ENCODE measurements at regions not wholly inside any gene's neighbourhood (a gene's known extent, or its start where the extent isn't known, plus 50 kb on each side); places are given as distances from the start of the nearest gene placed in this dataset.

DNA sequence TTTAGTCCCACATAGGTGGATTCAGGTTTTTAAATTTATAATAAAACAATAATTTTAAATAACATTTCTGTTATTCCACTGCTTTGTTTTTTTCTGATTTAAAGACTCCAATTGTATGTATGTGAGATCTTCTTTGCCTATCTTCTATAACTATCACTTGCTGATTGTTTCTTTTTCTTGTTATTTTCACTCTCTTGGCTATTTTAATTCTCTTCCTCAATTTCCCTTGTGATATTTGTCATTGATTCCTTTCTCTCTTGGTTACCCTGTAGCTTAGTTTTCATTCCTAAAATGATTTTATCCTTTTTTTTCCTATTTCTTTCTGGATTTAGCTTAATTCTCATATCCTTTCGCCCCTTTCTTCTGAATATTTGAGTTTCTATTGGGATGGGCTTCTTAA is 227.3 kb upstream of the TENT5A start:
- TF ChIP-seq, protein P1, sequence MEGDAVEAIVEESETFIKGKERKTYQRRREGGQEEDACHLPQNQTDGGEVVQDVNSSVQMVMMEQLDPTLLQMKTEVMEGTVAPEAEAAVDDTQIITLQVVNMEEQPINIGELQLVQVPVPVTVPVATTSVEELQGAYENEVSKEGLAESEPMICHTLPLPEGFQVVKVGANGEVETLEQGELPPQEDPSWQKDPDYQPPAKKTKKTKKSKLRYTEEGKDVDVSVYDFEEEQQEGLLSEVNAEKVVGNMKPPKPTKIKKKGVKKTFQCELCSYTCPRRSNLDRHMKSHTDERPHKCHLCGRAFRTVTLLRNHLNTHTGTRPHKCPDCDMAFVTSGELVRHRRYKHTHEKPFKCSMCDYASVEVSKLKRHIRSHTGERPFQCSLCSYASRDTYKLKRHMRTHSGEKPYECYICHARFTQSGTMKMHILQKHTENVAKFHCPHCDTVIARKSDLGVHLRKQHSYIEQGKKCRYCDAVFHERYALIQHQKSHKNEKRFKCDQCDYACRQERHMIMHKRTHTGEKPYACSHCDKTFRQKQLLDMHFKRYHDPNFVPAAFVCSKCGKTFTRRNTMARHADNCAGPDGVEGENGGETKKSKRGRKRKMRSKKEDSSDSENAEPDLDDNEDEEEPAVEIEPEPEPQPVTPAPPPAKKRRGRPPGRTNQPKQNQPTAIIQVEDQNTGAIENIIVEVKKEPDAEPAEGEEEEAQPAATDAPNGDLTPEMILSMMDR (IDR thresholded peaks at IDR 0.05): no peak
- TF ChIP-seq POLR2A (IDR thresholded peaks at IDR 0.05): no peak
